ENCODE measurements at regions not wholly inside any gene's neighbourhood (a gene's known extent, or its start where the extent isn't known, plus 50 kb on each side); places are given as distances from the start of the nearest gene placed in this dataset.

DNA sequence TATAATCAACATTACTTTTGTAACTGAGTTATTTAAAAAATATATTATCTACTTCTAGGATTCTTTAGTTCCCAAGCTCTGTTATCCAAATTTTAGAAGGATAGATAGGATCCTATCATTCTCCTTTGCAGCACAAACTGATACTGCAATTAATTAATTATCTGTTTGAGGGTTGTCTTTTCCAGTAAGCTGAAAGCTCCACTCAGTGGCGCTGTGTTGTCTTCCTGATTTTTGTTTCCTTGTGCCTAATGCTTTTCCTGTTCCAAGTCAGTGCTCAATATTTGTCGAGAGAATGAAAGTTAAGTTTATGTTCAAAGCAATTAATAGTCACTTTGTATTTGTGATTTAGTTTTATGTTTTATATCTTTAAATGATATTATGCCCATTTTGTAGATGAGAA lies 107.4 kb upstream of the ANK2 start:
- Mint-ChIP-seq H3K9me3 (no peaks in the 10 kb centered on the region), H3K4me3 (no peak overlapping the region), H3K4me1 (no peaks in the 10 kb centered on the region), H3K27ac (no peak overlapping the region), H3K36me3 (ENCODE audit: low read depth) (no peaks in the 10 kb centered on the region), H3K27me3 (no peaks in the 10 kb centered on the region)
- TF ChIP-seq, protein P1, sequence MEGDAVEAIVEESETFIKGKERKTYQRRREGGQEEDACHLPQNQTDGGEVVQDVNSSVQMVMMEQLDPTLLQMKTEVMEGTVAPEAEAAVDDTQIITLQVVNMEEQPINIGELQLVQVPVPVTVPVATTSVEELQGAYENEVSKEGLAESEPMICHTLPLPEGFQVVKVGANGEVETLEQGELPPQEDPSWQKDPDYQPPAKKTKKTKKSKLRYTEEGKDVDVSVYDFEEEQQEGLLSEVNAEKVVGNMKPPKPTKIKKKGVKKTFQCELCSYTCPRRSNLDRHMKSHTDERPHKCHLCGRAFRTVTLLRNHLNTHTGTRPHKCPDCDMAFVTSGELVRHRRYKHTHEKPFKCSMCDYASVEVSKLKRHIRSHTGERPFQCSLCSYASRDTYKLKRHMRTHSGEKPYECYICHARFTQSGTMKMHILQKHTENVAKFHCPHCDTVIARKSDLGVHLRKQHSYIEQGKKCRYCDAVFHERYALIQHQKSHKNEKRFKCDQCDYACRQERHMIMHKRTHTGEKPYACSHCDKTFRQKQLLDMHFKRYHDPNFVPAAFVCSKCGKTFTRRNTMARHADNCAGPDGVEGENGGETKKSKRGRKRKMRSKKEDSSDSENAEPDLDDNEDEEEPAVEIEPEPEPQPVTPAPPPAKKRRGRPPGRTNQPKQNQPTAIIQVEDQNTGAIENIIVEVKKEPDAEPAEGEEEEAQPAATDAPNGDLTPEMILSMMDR (IDR thresholded peaks at IDR 0.05) = no peak
- ChIA-PET POLR2A (no interaction called here), CTCF (no interaction called here)
- intact Hi-C loops (cut with micrococcal nuclease) = no loop called here
- ATAC-seq (ENCODE audit: low read depth) = no peak
- DNase-seq = no peak

DNA sequence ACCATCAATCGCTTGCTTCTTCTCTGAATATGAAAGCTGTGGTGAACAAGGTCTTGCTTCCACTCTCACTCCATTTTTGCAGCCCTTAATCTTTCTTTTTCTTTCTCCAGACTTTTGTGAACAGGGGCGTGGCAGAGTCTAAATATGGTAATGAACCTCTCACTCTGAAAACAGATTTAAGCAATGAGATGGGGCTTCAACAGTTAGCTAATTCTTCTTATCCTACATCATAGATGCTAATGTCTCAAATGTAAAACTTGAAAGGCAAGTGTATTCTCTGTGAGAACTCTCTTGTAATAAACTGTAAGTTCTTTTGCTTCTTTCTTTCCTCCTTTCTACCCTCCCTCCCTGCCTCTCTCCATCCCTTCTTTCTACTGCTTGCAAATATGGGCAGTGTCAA lies 106.5 kb upstream of the ANK2 start:
- DNase-seq (no peak), ATAC-seq (ENCODE audit: low read depth) (no peak)
- H3K36me3 Mint-ChIP-seq (ENCODE audit: low read depth) = no peaks in the 10 kb centered on the region
- ChIA-PET CTCF (no interaction called here), POLR2A (no interaction called here)
- H3K9me3 Mint-ChIP-seq = no peaks in the 10 kb centered on the region
- peaks cover 2% of the 10 kb centered on the region for H3K27me3 Mint-ChIP-seq
- TF ChIP-seq, protein P1 (IDR thresholded peaks at IDR 0.05) = no peak
- intact Hi-C loops (cut with micrococcal nuclease) = no loop called here
- no peak overlapping the region for H3K27ac Mint-ChIP-seq
- no peaks in the 10 kb centered on the region for H3K4me1 Mint-ChIP-seq
- no peak overlapping the region for H3K4me3 Mint-ChIP-seq

DNA sequence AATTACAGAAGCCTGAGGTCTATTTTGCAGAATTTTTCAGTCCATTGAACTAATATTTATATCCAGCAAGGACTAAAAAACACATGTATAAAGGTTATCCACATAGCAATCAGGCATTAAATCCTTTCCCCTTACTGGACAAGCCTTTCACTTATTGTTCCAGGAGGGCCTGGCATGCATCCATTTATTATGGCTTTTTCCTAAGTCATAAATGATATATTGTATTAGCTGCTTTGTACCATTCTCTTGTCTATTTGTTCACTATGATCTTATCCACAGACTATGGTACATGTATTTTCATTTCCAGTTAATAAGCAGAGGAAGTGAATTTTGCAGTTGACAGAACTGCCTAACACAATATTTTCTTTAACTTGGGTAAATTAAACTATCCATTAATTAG lies 105.4 kb upstream of the ANK2 start:
- POLR2A ChIA-PET = no interaction called here
- H3K4me1 Mint-ChIP-seq = no peaks in the 10 kb centered on the region
- H3K36me3 Mint-ChIP-seq (ENCODE audit: low read depth) = no peaks in the 10 kb centered on the region
- TF ChIP-seq, protein P1 (IDR thresholded peaks at IDR 0.05) = no peak
- peaks cover 3% of the 10 kb centered on the region for H3K27me3 Mint-ChIP-seq
- DNase-seq (no peak), ATAC-seq (ENCODE audit: low read depth) (no peak)
- CTCF ChIA-PET = no interaction called here
- H3K4me3 Mint-ChIP-seq = no peak overlapping the region
- no peak overlapping the region for H3K27ac Mint-ChIP-seq
- no peaks in the 10 kb centered on the region for H3K9me3 Mint-ChIP-seq
- intact Hi-C loops (cut with micrococcal nuclease) = no loop called here

DNA sequence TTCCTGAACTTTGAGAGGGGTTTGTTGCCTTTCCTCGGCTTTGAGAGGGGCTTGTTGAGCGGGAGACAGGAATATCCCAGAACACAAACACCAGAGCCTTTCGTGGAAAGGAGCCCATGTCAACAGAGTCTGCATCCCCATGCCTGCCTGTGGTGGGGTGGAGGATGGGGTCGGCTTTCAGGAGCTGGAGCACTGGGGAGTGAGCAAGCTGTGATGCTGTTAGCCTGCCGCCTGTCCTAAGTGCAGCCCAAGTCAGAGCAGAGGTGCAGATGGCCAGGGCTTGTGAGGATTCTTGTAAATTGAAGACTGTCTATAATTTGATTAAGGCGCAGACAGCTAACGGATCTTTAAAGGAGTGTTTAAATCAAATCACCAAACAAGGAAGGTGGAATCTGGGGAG lies 103.3 kb upstream of the ANK2 start:
- ChIA-PET CTCF (interaction anchor here (3.3 kb wide), 1 partner anchor 7 kb away, joined by 13 read pairs; no protein-coding TSS in a partner anchor), POLR2A (no interaction called here)
- Mint-ChIP-seq H3K4me3 (no peak overlapping the region), H3K27me3 (peaks cover 3% of the 10 kb centered on the region), H3K4me1 (no peaks in the 10 kb centered on the region), H3K9me3 (no peaks in the 10 kb centered on the region), H3K27ac (no peak overlapping the region), H3K36me3 (ENCODE audit: low read depth) (no peaks in the 10 kb centered on the region)
- TF ChIP-seq, protein P1 (IDR thresholded peaks at IDR 0.05) = no peak
- intact Hi-C loops (cut with micrococcal nuclease) = no loop called here
- DNase-seq (no peak), ATAC-seq (ENCODE audit: low read depth) (no peak)

DNA sequence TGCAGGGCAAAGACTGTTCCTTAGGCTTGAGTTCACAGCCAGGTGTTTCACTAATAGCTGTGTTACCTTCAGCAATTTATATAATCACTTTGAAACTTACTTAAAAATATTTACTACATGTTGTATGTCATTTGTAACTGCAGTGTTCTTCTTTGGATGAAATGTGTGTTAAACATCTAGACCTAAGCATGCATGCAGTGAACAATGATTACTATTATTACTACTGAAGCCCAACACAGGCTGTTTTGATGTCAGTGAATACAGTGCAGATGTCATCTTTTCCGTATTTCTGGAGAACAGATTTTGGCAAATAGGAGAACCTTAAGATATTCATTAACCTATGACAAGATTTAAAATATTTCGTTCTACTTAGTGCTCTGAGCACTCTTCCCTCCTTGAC lies 101.8 kb upstream of the ANK2 start:
- ChIA-PET POLR2A (no interaction called here), CTCF (interaction anchor here (0.9 to 3.3 kb wide), 2 partner anchors 9 to 183 kb away, joined by 3 to 13 read pairs; no protein-coding TSS in a partner anchor)
- ATAC-seq (ENCODE audit: low read depth) = no peak
- no peak overlapping the region for H3K27ac Mint-ChIP-seq
- no peaks in the 10 kb centered on the region for H3K36me3 Mint-ChIP-seq (ENCODE audit: low read depth)
- no peak for DNase-seq
- intact Hi-C loops (cut with micrococcal nuclease) = no loop called here
- TF ChIP-seq, protein P1 (IDR thresholded peaks at IDR 0.05) = no peak
- no peaks in the 10 kb centered on the region for H3K9me3 Mint-ChIP-seq
- H3K4me3 Mint-ChIP-seq = no peak overlapping the region
- peaks cover 3% of the 10 kb centered on the region for H3K27me3 Mint-ChIP-seq
- peaks cover 2% of the 10 kb centered on the region for H3K4me1 Mint-ChIP-seq
